H1 (cell line): ENCODE measurements at regions not wholly inside any gene's neighbourhood (a gene's known extent, or its start where the extent isn't known, plus 50 kb on each side); places are given as distances from the start of the nearest gene placed in this dataset.

Experiments
- ATF3 ChIP-seq: IDR thresholded peaks from 2 replicates; pipeline ENCODE4 v1.6.1; 2011; ENCODE audit warnings: low read depth, mild to moderate bottlenecking, low read length; ENCODE audit not compliant: insufficient read depth
- CTCF ChIP-seq, 3 experiments: IDR thresholded peaks; 1 replicate in 2 of 3; 2 replicates in 1 of 3; pipeline versions ENCODE4 v1.5.1 to v1.6.1; 2011; ENCODE audit warnings: low read length in 3 of 3, mild to moderate bottlenecking in 3 of 3, inconsistent platforms in 2 of 3, low read depth in 1 of 3, moderate library complexity in 1 of 3; ENCODE audit not compliant: insufficient read depth in 1 of 3; ENCODE audit errors: control extremely low read depth in 1 of 3
- SIRT6 ChIP-seq: IDR thresholded peaks from one replicate; pipeline ENCODE4 v1.7.1; 2012; ENCODE audit warnings: low read length, inconsistent platforms
- SRF ChIP-seq: IDR thresholded peaks from 2 replicates; pipeline ENCODE4 v1.6.1; 2011; ENCODE audit warnings: mild to moderate bottlenecking, low read depth, low read length, moderate library complexity

GRCh38 chr9:13719981-13720676 lies 440.6 kb upstream of the MPDZ start (continued):
- no peak for TF ChIP-seq ATF3
- no peak for TF ChIP-seq CTCF (IDR thresholded peaks at IDR 0.05; ENCODE audit: control extremely low read depth in 1 of 3, insufficient read depth in 1 of 3, low read depth in 1 of 3, low read length in 3 of 3)
- TF ChIP-seq SIRT6 = no peak
- no peak for TF ChIP-seq SRF
- TF ChIP-seq, all 59 proteins: peak for 0
